Skeletal muscle satellite cell (primary cell): ENCODE measurements at regions not wholly inside any gene's neighbourhood (a gene's known extent, or its start where the extent isn't known, plus 50 kb on each side); places are given as distances from the start of the nearest gene placed in this dataset.

Experiments used
- H3K27me3 ChIP-seq: 2 replicates; pipeline ENCODE4 v1.7.0; 2013; ENCODE audit warnings: low read length; ENCODE audit not compliant: control insufficient read depth, insufficient read depth
- H3K36me3 ChIP-seq: 2 replicates; pipeline ENCODE4 v1.7.0; 2013; ENCODE audit warnings: mild to moderate bottlenecking, control low read depth, low read length; ENCODE audit not compliant: insufficient read depth
- H3K4me1 ChIP-seq: 2 replicates; pipeline ENCODE4 v1.7.0; 2013; ENCODE audit warnings: low read length; ENCODE audit not compliant: control insufficient read depth, insufficient read depth
- H3K4me2 ChIP-seq: 2 replicates; pipeline ENCODE4 v1.7.0; 2013; ENCODE audit warnings: mild to moderate bottlenecking, low read length
- H3K4me3 ChIP-seq: 2 replicates; pipeline ENCODE4 v1.7.0; 2013; ENCODE audit warnings: low read length
- H3K9ac ChIP-seq: 2 replicates; pipeline ENCODE4 v1.7.0; 2013; ENCODE audit warnings: mild to moderate bottlenecking, low read depth, low read length, moderate library complexity
- H3K9me3 ChIP-seq: replicated peaks from 2 replicates; pipeline ENCODE4 v1.7.0; 2013; ENCODE audit warnings: mild to moderate bottlenecking, control low read depth, low read length

- no peaks in the 10 kb centered on the region for H3K36me3 ChIP-seq
- no peaks in the 10 kb centered on the region for H3K27me3 ChIP-seq
- no peak overlapping the region for H3K4me2 ChIP-seq
- no peaks in the 10 kb centered on the region for H3K9me3 ChIP-seq
- H3K9ac ChIP-seq = no peak overlapping the region
- H3K4me1 ChIP-seq = no peaks in the 10 kb centered on the region
- no peak overlapping the region for H3K4me3 ChIP-seq
These were observed 781.7 kb downstream of the TRHDE start for GRCh38 chr12:73053893-73054292.

- no peaks in the 10 kb centered on the region for H3K9me3 ChIP-seq
- H3K36me3 ChIP-seq = no peaks in the 10 kb centered on the region
- H3K27me3 ChIP-seq = no peaks in the 10 kb centered on the region
- H3K4me1 ChIP-seq = no peaks in the 10 kb centered on the region
- H3K4me2 ChIP-seq = no peak overlapping the region
- no peak overlapping the region for H3K4me3 ChIP-seq
- H3K9ac ChIP-seq = no peak overlapping the region
These were observed 785.3 kb downstream of the TRHDE start for GRCh38 chr12:73057428-73057827.

GRCh38 chr12:73065913-73066312 is 793.7 kb downstream of the TRHDE start:
- no peaks in the 10 kb centered on the region for H3K36me3 ChIP-seq
- H3K4me2 ChIP-seq = no peak overlapping the region
- no peaks in the 10 kb centered on the region for H3K9me3 ChIP-seq
- H3K4me1 ChIP-seq = no peaks in the 10 kb centered on the region
- H3K27me3 ChIP-seq = no peaks in the 10 kb centered on the region
- H3K4me3 ChIP-seq = no peak overlapping the region
- H3K9ac ChIP-seq = no peak overlapping the region

GRCh38 chr12:73067616-73068015 is 795.4 kb downstream of the TRHDE start:
- Histone ChIP-seq H3K27me3 (no peaks in the 10 kb centered on the region), H3K9ac (no peak overlapping the region), H3K4me3 (no peak overlapping the region), H3K36me3 (no peaks in the 10 kb centered on the region), H3K4me1 (no peaks in the 10 kb centered on the region), H3K4me2 (no peak overlapping the region), H3K9me3 (no peaks in the 10 kb centered on the region)

GRCh38 chr12:73072214-73072613 is 800.0 kb downstream of the TRHDE start:
- Histone ChIP-seq H3K4me2 (no peak overlapping the region), H3K9ac (no peak overlapping the region), H3K9me3 (no peaks in the 10 kb centered on the region), H3K36me3 (no peaks in the 10 kb centered on the region), H3K4me3 (no peak overlapping the region), H3K27me3 (no peaks in the 10 kb centered on the region), H3K4me1 (no peaks in the 10 kb centered on the region)

GRCh38 chr12:73076760-73077159 is 804.6 kb downstream of the TRHDE start:
- no peaks in the 10 kb centered on the region for H3K27me3 ChIP-seq
- H3K36me3 ChIP-seq = no peaks in the 10 kb centered on the region
- no peak overlapping the region for H3K9ac ChIP-seq
- no peak overlapping the region for H3K4me3 ChIP-seq
- H3K4me1 ChIP-seq = no peaks in the 10 kb centered on the region
- H3K4me2 ChIP-seq = no peak overlapping the region
- H3K9me3 ChIP-seq = no peaks in the 10 kb centered on the region

GRCh38 chr12:73083736-73084135 is 811.6 kb downstream of the TRHDE start:
- Histone ChIP-seq H3K9me3 (no peaks in the 10 kb centered on the region), H3K4me1 (no peaks in the 10 kb centered on the region), H3K4me2 (no peak overlapping the region), H3K36me3 (no peaks in the 10 kb centered on the region), H3K9ac (no peak overlapping the region), H3K27me3 (no peaks in the 10 kb centered on the region), H3K4me3 (no peak overlapping the region)

GRCh38 chr12:73106296-73106695 is 834.1 kb downstream of the TRHDE start:
- no peaks in the 10 kb centered on the region for H3K9me3 ChIP-seq
- H3K9ac ChIP-seq = no peak overlapping the region
- H3K4me2 ChIP-seq = no peak overlapping the region
- H3K4me3 ChIP-seq = no peak overlapping the region
- H3K4me1 ChIP-seq = no peaks in the 10 kb centered on the region
- no peaks in the 10 kb centered on the region for H3K27me3 ChIP-seq
- no peaks in the 10 kb centered on the region for H3K36me3 ChIP-seq

GRCh38 chr12:73106896-73107295 is 834.7 kb downstream of the TRHDE start:
- Histone ChIP-seq H3K4me1 (no peaks in the 10 kb centered on the region), H3K9ac (no peak overlapping the region), H3K4me2 (no peak overlapping the region), H3K9me3 (no peaks in the 10 kb centered on the region), H3K36me3 (no peaks in the 10 kb centered on the region), H3K27me3 (no peaks in the 10 kb centered on the region), H3K4me3 (no peak overlapping the region)

GRCh38 chr12:73110816-73111215 is 838.6 kb downstream of the TRHDE start:
- H3K9ac ChIP-seq = no peak overlapping the region
- H3K4me1 ChIP-seq = no peaks in the 10 kb centered on the region
- no peaks in the 10 kb centered on the region for H3K9me3 ChIP-seq
- H3K36me3 ChIP-seq = no peaks in the 10 kb centered on the region
- H3K27me3 ChIP-seq = no peaks in the 10 kb centered on the region
- no peak overlapping the region for H3K4me3 ChIP-seq
- no peak overlapping the region for H3K4me2 ChIP-seq

- H3K36me3 ChIP-seq = no peaks in the 10 kb centered on the region
- H3K9ac ChIP-seq = no peak overlapping the region
- H3K4me2 ChIP-seq = no peak overlapping the region
- no peaks in the 10 kb centered on the region for H3K27me3 ChIP-seq
- H3K4me1 ChIP-seq = no peaks in the 10 kb centered on the region
- no peaks in the 10 kb centered on the region for H3K9me3 ChIP-seq
- H3K4me3 ChIP-seq = no peak overlapping the region
These were observed 840.1 kb downstream of the TRHDE start for GRCh38 chr12:73112035-73112816.

GRCh38 chr12:73124480-73124879 is 852.3 kb downstream of the TRHDE start:
- Histone ChIP-seq H3K36me3 (no peaks in the 10 kb centered on the region), H3K4me2 (no peak overlapping the region), H3K4me1 (no peaks in the 10 kb centered on the region), H3K9ac (no peak overlapping the region), H3K27me3 (no peaks in the 10 kb centered on the region), H3K9me3 (no peaks in the 10 kb centered on the region), H3K4me3 (no peak overlapping the region)
